Adrenal gland (tissue), 9 donors: ENCODE measurements at regions not wholly inside any gene's neighbourhood (a gene's known extent, or its start where the extent isn't known, plus 50 kb on each side); places are given as distances from the start of the nearest gene placed in this dataset.

ENCODE experiments used
- DNase-seq, 7 donors: peaks; one replicate each; pipeline ENCODE4 v3.0.0-alpha.2; 2019 to 2020
- H3K27ac ChIP-seq, 5 donors: fragments of 200-600 bp; sonication (generic) in 4 of 5; 1 replicate in 3 of 5; 2 replicates in 2 of 5; pipeline versions ENCODE4 v1.5.1 to v1.8.0; 2016 to 2020; ENCODE audit warnings: mild to moderate bottlenecking in 1 of 5
- H3K27me3 ChIP-seq: fragments of 200-600 bp; 2 replicates; pipeline ENCODE4 v1.8.0; 2021
- H3K36me3 ChIP-seq, 2 donors: fragments of 200-600 bp; replicated peaks in 1 of 2; 1 replicate in 1 of 2; 2 replicates in 1 of 2; pipeline versions ENCODE4 v1.5.1 to v1.8.0; 2018 to 2022
- H3K4me1 ChIP-seq, 2 donors: fragments of 200-600 bp; replicated peaks in 1 of 2; 1 replicate in 1 of 2; 2 replicates in 1 of 2; pipeline versions ENCODE4 v1.5.1 to v1.8.0; 2018 to 2021
- H3K4me3 ChIP-seq, 4 donors: fragments of 200-600 bp; sonication (generic) in 3 of 4; one replicate each; pipeline ENCODE4 v1.5.1; 2016 to 2018
- H3K9me3 ChIP-seq, 3 donors: fragments of 200-600 bp; sonication (generic) in 1 of 3; replicated peaks in 1 of 3; 1 replicate in 2 of 3; 2 replicates in 1 of 3; pipeline versions ENCODE4 v1.5.1 to v1.8.0; 2016 to 2021
- POLR2A ChIP-seq, 2 donors: fragments of 450-650 bp; IDR thresholded peaks; one replicate each; pipeline ENCODE4 v1.6.1; 2017; ENCODE audit warnings: antibody characterized with exemption in 2 of 2, mild to moderate bottlenecking in 2 of 2, moderate library complexity in 1 of 2
- WGBS, 4 donors: extraction: QIAGEN DNeasy Blood & Tissue Kit in 2 of 4; methylation state at CpG; one replicate each; pipeline versions ENCODE4 v1.1.5 to v1.1.7; 2013 to 2017; 5-methylcytosine and 5-hydroxymethylcytosine counted together
- intact Hi-C, 2 donors: fragments of 100-400 bp; cut with DNase I; formaldehyde crosslinking; loops; one replicate each; pipeline versions ENCODE4 v1.14.1 to v1.15.0; 2022 to 2023
- TF ChIP-seq, protein P1 (sequence below), 6 experiments: fragments of 450-650 bp in 4 of 6; fragments of 200-600 bp in 2 of 6; sonication (generic) in 1 of 6; IDR thresholded peaks; 1 replicate in 5 of 6; 2 replicates in 1 of 6; pipeline versions ENCODE4 v1.5.1 to v1.8.0; 2016 to 2021; ENCODE audit warnings: antibody characterized with exemption in 6 of 6, mild to moderate bottlenecking in 2 of 6, moderate library complexity in 1 of 6
- donor health status: healthy with polysubstance abuse.
- donor health status: Bipolar disorder and iron deficiency.
- donor health status: DM: yes; HTN: yes; CAD: no.
- donor health status: DM: no; HTN: no; CAD: no.
- donor health status: DM: no; HTN: no; CAD: no.

DNA sequence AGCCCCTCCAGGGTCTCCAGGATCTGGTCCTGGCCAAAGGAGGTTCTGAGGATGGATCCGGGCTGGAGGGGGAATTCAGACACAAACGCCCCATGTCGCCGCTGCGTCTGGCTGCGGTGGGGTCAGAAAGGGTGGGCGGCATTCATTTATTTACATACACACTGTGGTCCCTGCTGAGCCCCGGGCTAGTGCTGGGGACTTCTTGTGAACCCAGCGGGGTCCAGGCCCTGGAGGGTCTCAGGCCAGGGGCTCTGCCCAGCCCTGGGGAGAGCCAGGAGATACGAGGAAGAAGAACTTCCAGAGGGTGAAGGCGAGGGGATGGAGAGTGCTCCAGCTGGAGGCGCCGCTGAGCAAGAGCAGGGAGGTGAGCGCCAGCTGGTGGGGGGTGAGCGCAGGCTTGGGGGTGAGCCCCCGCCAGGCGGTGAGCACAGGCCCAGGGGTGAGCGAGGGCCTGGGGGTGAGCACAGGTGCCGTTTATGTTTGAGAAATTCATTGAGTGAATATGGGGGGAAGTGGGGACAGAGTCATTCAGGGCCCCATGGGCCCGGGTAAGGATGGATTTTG is 68.1 kb downstream of the NCOR2 start:
- Histone ChIP-seq H3K4me3 (no peak overlapping the region), H3K4me1 (peaks cover 19 to 35% of the 10 kb centered on the region in 2 donors), H3K27ac (peak overlapping the region in 2 of 5 donors; percentile 78 to 79), H3K27me3 (no peaks in the 10 kb centered on the region), H3K36me3 (peaks cover 0 to 9% of the 10 kb centered on the region in 2 donors), H3K9me3 (no peaks in the 10 kb centered on the region)
- intact Hi-C loops = no loop called here
- TF ChIP-seq POLR2A (IDR thresholded peaks at IDR 0.05) = no peak
- TF ChIP-seq, protein P1, sequence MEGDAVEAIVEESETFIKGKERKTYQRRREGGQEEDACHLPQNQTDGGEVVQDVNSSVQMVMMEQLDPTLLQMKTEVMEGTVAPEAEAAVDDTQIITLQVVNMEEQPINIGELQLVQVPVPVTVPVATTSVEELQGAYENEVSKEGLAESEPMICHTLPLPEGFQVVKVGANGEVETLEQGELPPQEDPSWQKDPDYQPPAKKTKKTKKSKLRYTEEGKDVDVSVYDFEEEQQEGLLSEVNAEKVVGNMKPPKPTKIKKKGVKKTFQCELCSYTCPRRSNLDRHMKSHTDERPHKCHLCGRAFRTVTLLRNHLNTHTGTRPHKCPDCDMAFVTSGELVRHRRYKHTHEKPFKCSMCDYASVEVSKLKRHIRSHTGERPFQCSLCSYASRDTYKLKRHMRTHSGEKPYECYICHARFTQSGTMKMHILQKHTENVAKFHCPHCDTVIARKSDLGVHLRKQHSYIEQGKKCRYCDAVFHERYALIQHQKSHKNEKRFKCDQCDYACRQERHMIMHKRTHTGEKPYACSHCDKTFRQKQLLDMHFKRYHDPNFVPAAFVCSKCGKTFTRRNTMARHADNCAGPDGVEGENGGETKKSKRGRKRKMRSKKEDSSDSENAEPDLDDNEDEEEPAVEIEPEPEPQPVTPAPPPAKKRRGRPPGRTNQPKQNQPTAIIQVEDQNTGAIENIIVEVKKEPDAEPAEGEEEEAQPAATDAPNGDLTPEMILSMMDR (IDR thresholded peaks at IDR 0.05) = no peak
- WGBS, 4 donors = 77 to 84% (median 80%) methylated on average over 20 of the region's 20 CpGs
- no peak for DNase-seq

DNA sequence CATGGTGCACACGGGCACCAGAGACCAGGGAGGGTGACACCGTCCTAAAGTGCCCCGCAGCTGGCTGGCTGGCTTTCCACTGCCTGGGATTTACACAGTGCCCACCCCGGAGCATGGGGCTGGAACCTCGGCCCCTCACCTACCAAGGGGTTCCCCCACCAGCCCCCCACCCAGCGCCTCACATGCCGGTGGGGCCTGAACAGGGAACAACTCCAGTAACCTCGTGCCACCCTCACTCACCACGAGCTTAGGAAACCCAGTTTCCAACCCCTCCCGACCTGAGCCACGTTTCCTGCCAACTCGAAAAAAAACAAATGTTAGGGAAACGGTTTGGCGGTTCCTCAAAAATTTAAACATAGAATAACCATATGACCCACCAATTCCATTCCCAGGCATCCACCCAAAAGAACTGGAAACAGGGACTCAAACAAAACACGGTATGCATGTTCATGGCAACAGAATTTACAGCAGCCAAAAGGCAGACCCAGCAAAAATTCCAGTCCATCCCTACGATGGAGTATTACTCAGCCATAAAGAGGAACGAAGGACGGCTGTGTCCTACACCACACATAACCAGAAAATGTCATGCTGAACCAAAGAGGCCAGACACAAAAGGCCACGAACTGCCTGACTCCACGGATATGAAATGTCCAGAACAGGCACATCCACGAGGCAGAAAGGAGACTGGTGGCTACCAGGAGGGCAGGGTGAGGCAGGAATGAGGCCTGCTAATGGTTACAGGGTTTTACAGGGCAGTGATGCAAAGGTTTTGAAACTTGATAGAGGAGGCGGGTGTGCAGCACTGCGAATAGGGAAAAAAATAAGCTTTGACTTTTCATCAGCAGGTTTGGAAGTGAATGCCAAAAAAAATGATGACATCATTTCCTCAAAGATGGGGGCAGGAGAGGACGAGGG is 68.9 kb downstream of the NCOR2 start:
- H3K36me3 ChIP-seq = peaks cover 0 to 16% of the 10 kb centered on the region in 2 donors
- H3K27me3 ChIP-seq = no peaks in the 10 kb centered on the region
- peaks cover 19 to 35% of the 10 kb centered on the region in 2 donors for H3K4me1 ChIP-seq
- TF ChIP-seq, protein P1 (IDR thresholded peaks at IDR 0.05) = no peak
- no peak for TF ChIP-seq POLR2A (IDR thresholded peaks at IDR 0.05)
- 37 to 45% (median 43%) methylated on average over 15 to 24 of the region's 24 CpGs for WGBS, 4 donors
- H3K27ac ChIP-seq = peak overlapping the region in 4 of 5 donors; percentile 43 to 79 (median 62)
- peak in 2 of 7 donors; percentile 35 to 47 for DNase-seq
- no peak overlapping the region for H3K4me3 ChIP-seq
- intact Hi-C loops = no loop called here
- no peaks in the 10 kb centered on the region for H3K9me3 ChIP-seq

DNA sequence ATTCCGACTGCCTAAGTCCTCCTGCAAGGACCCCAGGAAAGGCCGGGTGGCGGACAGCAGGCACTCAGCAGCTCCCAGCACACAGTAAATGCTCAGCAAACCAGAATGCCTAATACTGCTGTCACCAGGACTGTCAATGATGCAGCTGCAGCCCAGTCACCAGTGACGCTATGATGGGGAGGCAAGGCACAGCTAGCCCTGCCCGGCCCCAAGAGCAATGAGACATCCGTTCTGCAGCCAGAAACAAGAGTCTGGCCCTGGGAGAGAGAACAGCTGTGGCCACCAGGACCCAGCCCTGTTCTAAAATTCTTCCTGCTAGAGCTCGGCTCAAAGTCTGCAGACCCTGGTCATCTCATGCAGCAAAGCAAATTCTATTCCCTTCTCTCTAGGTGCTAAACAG is 69.8 kb downstream of the NCOR2 start:
- peak overlapping the region in 4 of 5 donors; percentile 43 to 79 (median 62) for H3K27ac ChIP-seq
- WGBS, 4 donors = 42 to 70% (median 44%) methylated on average over 2 to 7 of the region's 7 CpGs
- H3K36me3 ChIP-seq = peaks cover 0 to 17% of the 10 kb centered on the region in 2 donors
- peak; percentile 65 to 93 (median 85) for DNase-seq
- peaks cover 19 to 35% of the 10 kb centered on the region in 2 donors for H3K4me1 ChIP-seq
- intact Hi-C loops = no loop called here
- no peaks in the 10 kb centered on the region for H3K27me3 ChIP-seq
- H3K9me3 ChIP-seq = no peaks in the 10 kb centered on the region
- TF ChIP-seq, protein P1 (IDR thresholded peaks at IDR 0.05) = no peak
- peak in 1 of 2 donors; percentile 52 for TF ChIP-seq POLR2A (IDR thresholded peaks at IDR 0.05)
- H3K4me3 ChIP-seq = no peak overlapping the region

DNA sequence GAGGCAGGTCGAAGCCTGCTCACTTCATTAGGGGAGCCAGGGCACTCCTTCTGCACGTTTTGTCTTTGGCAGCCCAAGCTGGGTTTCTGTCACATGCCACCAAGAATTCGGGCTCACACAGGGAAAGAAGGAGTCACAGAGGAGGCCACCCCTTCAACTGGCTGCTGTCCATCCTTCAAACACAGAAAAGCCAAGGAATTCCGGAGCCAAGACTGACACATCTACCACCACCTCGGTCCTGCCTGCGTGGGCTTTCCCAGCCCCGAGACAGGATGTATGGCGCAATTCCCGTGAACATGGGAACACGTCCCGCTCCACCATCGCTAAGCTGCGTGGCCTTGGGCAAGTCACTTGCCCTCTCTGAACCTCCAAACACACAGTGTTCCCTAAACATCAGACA is 70.4 kb downstream of the NCOR2 start:
- TF ChIP-seq POLR2A (IDR thresholded peaks at IDR 0.05) = no peak
- TF ChIP-seq, protein P1 (IDR thresholded peaks at IDR 0.05) = no peak
- H3K27ac ChIP-seq = peak overlapping the region in 4 of 5 donors; percentile 5 to 79 (median 62)
- H3K36me3 ChIP-seq = peaks cover 0 to 19% of the 10 kb centered on the region in 2 donors
- peak in 2 of 7 donors; percentile 44 to 46 for DNase-seq
- intact Hi-C loops = no loop called here
- WGBS, 4 donors = 29 to 48% (median 42%) methylated on average over 12 to 13 of the region's 13 CpGs
- no peak overlapping the region for H3K4me3 ChIP-seq
- H3K4me1 ChIP-seq = peaks cover 19 to 35% of the 10 kb centered on the region in 2 donors
- H3K9me3 ChIP-seq = no peaks in the 10 kb centered on the region
- no peaks in the 10 kb centered on the region for H3K27me3 ChIP-seq
